ENCODE measurements at regions not wholly inside any gene's neighbourhood (a gene's known extent, or its start where the extent isn't known, plus 50 kb on each side); places are given as distances from the start of the nearest gene placed in this dataset.
"Not testable (repeated sequence)": the region's sequence is repeated elsewhere in the genome, so short reads cannot be mapped to it uniquely, and the experiment has no call there.

GRCh38 chr13:78868991-78869390, 210.0 kb upstream of the OBI1 start:
- Histone ChIP-seq H3K27ac (ENCODE audit: low read length) (no peak overlapping the region), H3K36me3 (ENCODE audit: insufficient read depth, low read length) (no peaks in the 10 kb centered on the region), H4K20me1 (ENCODE audit: insufficient read depth) (no peaks in the 10 kb centered on the region), H2AFZ (ENCODE audit: low read depth, low read length) (no peak overlapping the region), H3F3A (ENCODE audit: insufficient read depth, low read length, poor library complexity, severe bottlenecking) (no peaks in the 10 kb centered on the region), H3K79me2 (replicated peaks; ENCODE audit: insufficient read depth, low read length) (no peaks in the 10 kb centered on the region), H3K4me2 (ENCODE audit: low read length) (no peak overlapping the region), H3K9me2 (ENCODE audit: insufficient read depth, low read length) (no peaks in the 10 kb centered on the region), H3K27me3 (ENCODE audit: insufficient read depth, low read depth, low read length) (no peaks in the 10 kb centered on the region), H3K9ac (ENCODE audit: low read length) (no peak overlapping the region), H3K4me3 (ENCODE audit: low read length) (no peak overlapping the region), H3K9me3 (ENCODE audit: low read length) (no peaks in the 10 kb centered on the region)
- TF ChIP-seq MXI1 (conservative IDR thresholded peaks at IDR 0.05; ENCODE audit: poor library complexity, severe bottlenecking) (no peak), SMC3 (conservative IDR thresholded peaks at IDR 0.05; ENCODE audit: poor library complexity) (no peak), EZH2 (IDR thresholded peaks at IDR 0.05; ENCODE audit: borderline replicate concordance, insufficient read depth, low read length, poor library complexity, severe bottlenecking) (no peak), RAD21 (conservative IDR thresholded peaks at IDR 0.05) (no peak), CTCF (IDR thresholded peaks at IDR 0.05; ENCODE audit: poor library complexity, severe bottlenecking) (no peak), EP300 (conservative IDR thresholded peaks at IDR 0.05; ENCODE audit: poor library complexity, severe bottlenecking) (no peak), TAF1 (IDR thresholded peaks at IDR 0.05; ENCODE audit: low read depth) (no peak), REST (IDR thresholded peaks at IDR 0.05; ENCODE audit: borderline replicate concordance) (no peak), POLR2AphosphoS5 (IDR thresholded peaks at IDR 0.05) (no peak)

- no peaks in the 10 kb centered on the region for H3K27me3 ChIP-seq (ENCODE audit: insufficient read depth, low read depth, low read length)
- H3K79me2 ChIP-seq (replicated peaks; ENCODE audit: insufficient read depth, low read length) = no peaks in the 10 kb centered on the region
- H3K4me2 ChIP-seq (ENCODE audit: low read length) = no peak overlapping the region
- no peak overlapping the region for H3K9ac ChIP-seq (ENCODE audit: low read length)
- H3F3A ChIP-seq (ENCODE audit: insufficient read depth, low read length, poor library complexity, severe bottlenecking) = no peaks in the 10 kb centered on the region
- TF ChIP-seq MXI1 (conservative IDR thresholded peaks at IDR 0.05; ENCODE audit: poor library complexity, severe bottlenecking) (no peak), TAF1 (IDR thresholded peaks at IDR 0.05; ENCODE audit: low read depth) (no peak), REST (IDR thresholded peaks at IDR 0.05; ENCODE audit: borderline replicate concordance) (no peak), POLR2AphosphoS5 (IDR thresholded peaks at IDR 0.05) (no peak), EP300 (conservative IDR thresholded peaks at IDR 0.05; ENCODE audit: poor library complexity, severe bottlenecking) (no peak), RAD21 (conservative IDR thresholded peaks at IDR 0.05) (no peak), CTCF (IDR thresholded peaks at IDR 0.05; ENCODE audit: poor library complexity, severe bottlenecking) (no peak), SMC3 (conservative IDR thresholded peaks at IDR 0.05; ENCODE audit: poor library complexity) (no peak), EZH2 (IDR thresholded peaks at IDR 0.05; ENCODE audit: borderline replicate concordance, insufficient read depth, low read length, poor library complexity, severe bottlenecking) (no peak)
- no peaks in the 10 kb centered on the region for H3K36me3 ChIP-seq (ENCODE audit: insufficient read depth, low read length)
- no peak overlapping the region for H3K4me3 ChIP-seq (ENCODE audit: low read length)
- H4K20me1 ChIP-seq (ENCODE audit: insufficient read depth) = no peaks in the 10 kb centered on the region
- H2AFZ ChIP-seq (ENCODE audit: low read depth, low read length) = no peak overlapping the region
- no peaks in the 10 kb centered on the region for H3K9me3 ChIP-seq (ENCODE audit: low read length)
- H3K27ac ChIP-seq (ENCODE audit: low read length) = no peak overlapping the region
- H3K9me2 ChIP-seq (ENCODE audit: insufficient read depth, low read length) = no peaks in the 10 kb centered on the region
These were observed 208.7 kb upstream of the OBI1 start for GRCh38 chr13:78867655-78868054.

GRCh38 chr13:78866076-78866475, 207.1 kb upstream of the OBI1 start:
- not testable (repeated sequence) for H3K9me2 ChIP-seq (ENCODE audit: insufficient read depth, low read length); H3K4me3 ChIP-seq (ENCODE audit: low read length); H3K27me3 ChIP-seq (ENCODE audit: insufficient read depth, low read depth, low read length); H3K9me3 ChIP-seq (ENCODE audit: low read length); H4K20me1 ChIP-seq (ENCODE audit: insufficient read depth); H3K27ac ChIP-seq (ENCODE audit: low read length); H3K79me2 ChIP-seq (replicated peaks; ENCODE audit: insufficient read depth, low read length); H3K36me3 ChIP-seq (ENCODE audit: insufficient read depth, low read length); H3K9ac ChIP-seq (ENCODE audit: low read length); H3K4me2 ChIP-seq (ENCODE audit: low read length); H3F3A ChIP-seq (ENCODE audit: insufficient read depth, low read length, poor library complexity, severe bottlenecking); H2AFZ ChIP-seq (ENCODE audit: low read depth, low read length)
